HEK293T (cell line): ENCODE measurements at regions not wholly inside any gene's neighbourhood (a gene's known extent, or its start where the extent isn't known, plus 50 kb on each side); places are given as distances from the start of the nearest gene placed in this dataset.

Experiments
- CTCF ChIA-PET: fragments of 350-600 bp; formaldehyde crosslinking; extraction: SDS; loops from one replicate; lab custom pipeline; 2021; ENCODE audit warnings: antibody characterized with exemption, inconsistent platforms; lab: Yijun Ruan, JAX
- POLR2A ChIA-PET: fragments of 350-600 bp; formaldehyde crosslinking; extraction: SDS; loops from one replicate; lab custom pipeline; 2020; ENCODE audit warnings: antibody characterized with exemption, inconsistent platforms; lab: Yijun Ruan, JAX
- DNase-seq: peaks from one replicate; pipeline ENCODE4 v3.0.0; 2012; ENCODE audit warnings: mixed read lengths; ENCODE audit errors: extremely low spot score
- ARNT ChIP-seq: fragments of 450-650 bp; IDR thresholded peaks from 2 replicates; pipeline ENCODE4 v1.6.1; 2017; ENCODE audit warnings: mild to moderate bottlenecking
- BHLHE40 ChIP-seq: fragments of 450-650 bp; IDR thresholded peaks from 2 replicates; pipeline ENCODE4 v1.6.1; 2016; ENCODE audit warnings: mild to moderate bottlenecking, moderate library complexity, borderline replicate concordance
- CTBP1 ChIP-seq: fragments of 450-650 bp; IDR thresholded peaks from 2 replicates; pipeline ENCODE4 v1.6.1; 2016; ENCODE audit warnings: borderline replicate concordance
- ELF4 ChIP-seq: fragments of 450-650 bp; IDR thresholded peaks from 2 replicates; pipeline ENCODE4 v1.6.1; 2017; ENCODE audit warnings: antibody characterized with exemption
- FOXA1 ChIP-seq: fragments of 450-650 bp; IDR thresholded peaks from 2 replicates; pipeline ENCODE4 v1.6.1; 2016; ENCODE audit warnings: mild to moderate bottlenecking
- FOXK2 ChIP-seq: fragments of 450-650 bp; IDR thresholded peaks from 2 replicates; pipeline ENCODE4 v1.6.1; 2016; ENCODE audit warnings: mild to moderate bottlenecking
- FOXM1 ChIP-seq: fragments of 450-650 bp; IDR thresholded peaks from 2 replicates; pipeline ENCODE4 v1.6.1; 2017; ENCODE audit warnings: mild to moderate bottlenecking, borderline replicate concordance
- HDGF ChIP-seq: fragments of 450-650 bp; IDR thresholded peaks from 2 replicates; pipeline ENCODE4 v1.6.1; 2017; ENCODE audit warnings: antibody characterized with exemption, borderline replicate concordance
- L3MBTL2 ChIP-seq: fragments of 450-650 bp; conservative IDR thresholded peaks from 2 replicates; pipeline ENCODE4 v1.6.1; 2016; ENCODE audit warnings: mild to moderate bottlenecking
- LEF1 ChIP-seq: fragments of 450-650 bp; IDR thresholded peaks from 2 replicates; pipeline ENCODE4 v1.6.1; 2017; ENCODE audit warnings: mild to moderate bottlenecking, borderline replicate concordance
- NFRKB ChIP-seq: fragments of 450-650 bp; IDR thresholded peaks from 2 replicates; pipeline ENCODE4 v1.6.1; 2016; ENCODE audit warnings: mild to moderate bottlenecking, moderate library complexity
- PKNOX1 ChIP-seq: fragments of 450-650 bp; IDR thresholded peaks from 2 replicates; pipeline ENCODE4 v1.6.1; 2016
- SP1 ChIP-seq: fragments of 450-650 bp; IDR thresholded peaks from 2 replicates; pipeline ENCODE4 v1.6.1; 2017
- SUZ12 ChIP-seq: fragments of 450-650 bp; IDR thresholded peaks from 2 replicates; pipeline ENCODE4 v1.6.1; 2016; ENCODE audit warnings: mild to moderate bottlenecking
- TARDBP ChIP-seq: fragments of 450-650 bp; IDR thresholded peaks from 2 replicates; pipeline ENCODE4 v1.6.1; 2016
- ZNF384 ChIP-seq: fragments of 450-650 bp; IDR thresholded peaks from 2 replicates; pipeline ENCODE4 v1.6.1; 2016

- DNase-seq = no peak
- TF ChIP-seq CTBP1 (no peak), HDGF (no peak), NFRKB (no peak), FOXK2 (no peak), FOXM1 (no peak)
- ChIA-PET POLR2A (no interaction called here), CTCF (no interaction called here)
Observed at GRCh38 chr7:66528652-66529051, 100.0 kb upstream of the KCTD7 start.

DNA sequence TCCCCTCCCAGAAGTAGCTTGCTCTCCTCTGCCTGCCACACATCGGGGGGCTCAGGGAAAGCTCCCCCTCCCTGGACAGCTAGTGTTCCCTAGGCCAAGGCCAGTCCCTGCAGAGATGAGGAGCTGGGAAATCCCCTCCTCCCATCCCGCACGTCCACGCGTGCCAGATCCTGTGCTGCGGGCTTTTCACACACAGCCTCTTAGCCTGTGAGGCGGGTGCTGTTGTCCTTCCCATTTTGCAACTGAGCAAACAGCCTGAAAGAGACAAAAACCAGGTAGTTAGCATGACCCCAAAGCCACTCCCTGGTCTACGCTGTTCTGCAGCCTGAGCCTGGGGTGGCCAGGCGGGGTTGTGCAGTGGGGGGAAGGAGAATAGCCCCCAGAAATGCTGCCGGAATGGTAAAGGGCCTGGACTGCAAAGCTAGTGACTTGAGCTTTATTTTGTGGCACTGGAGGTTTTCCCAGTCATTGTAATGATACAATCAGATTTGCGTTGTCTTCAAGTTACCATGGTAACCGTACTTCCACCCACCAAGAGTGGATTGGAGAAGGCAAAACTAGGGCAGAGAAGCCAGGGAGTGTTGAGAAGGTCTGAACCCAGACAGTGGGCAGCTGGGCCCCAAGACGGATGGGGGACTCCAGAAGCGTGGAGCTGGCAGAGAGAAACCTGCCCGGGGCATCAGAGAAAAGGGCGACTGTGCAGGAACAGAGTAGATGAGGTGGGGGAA is 98.6 kb upstream of the KCTD7 start:
- TF ChIP-seq SP1 (no peak), L3MBTL2 (no peak), FOXM1 (no peak), BHLHE40 (no peak), SUZ12 (no peak), FOXA1 (no peak), CTBP1 (no peak), HDGF (no peak), PKNOX1 (no peak), ELF4 (no peak), ARNT (no peak), LEF1 (no peak), NFRKB (no peak), ZNF384 (no peak), FOXK2 (no peak), TARDBP (no peak)
- ChIA-PET POLR2A (no interaction called here), CTCF (interaction anchor here (1.4 kb wide), 1 partner anchor 29 kb away, joined by 3 read pairs; no protein-coding TSS in a partner anchor)
- no peak for DNase-seq

DNA sequence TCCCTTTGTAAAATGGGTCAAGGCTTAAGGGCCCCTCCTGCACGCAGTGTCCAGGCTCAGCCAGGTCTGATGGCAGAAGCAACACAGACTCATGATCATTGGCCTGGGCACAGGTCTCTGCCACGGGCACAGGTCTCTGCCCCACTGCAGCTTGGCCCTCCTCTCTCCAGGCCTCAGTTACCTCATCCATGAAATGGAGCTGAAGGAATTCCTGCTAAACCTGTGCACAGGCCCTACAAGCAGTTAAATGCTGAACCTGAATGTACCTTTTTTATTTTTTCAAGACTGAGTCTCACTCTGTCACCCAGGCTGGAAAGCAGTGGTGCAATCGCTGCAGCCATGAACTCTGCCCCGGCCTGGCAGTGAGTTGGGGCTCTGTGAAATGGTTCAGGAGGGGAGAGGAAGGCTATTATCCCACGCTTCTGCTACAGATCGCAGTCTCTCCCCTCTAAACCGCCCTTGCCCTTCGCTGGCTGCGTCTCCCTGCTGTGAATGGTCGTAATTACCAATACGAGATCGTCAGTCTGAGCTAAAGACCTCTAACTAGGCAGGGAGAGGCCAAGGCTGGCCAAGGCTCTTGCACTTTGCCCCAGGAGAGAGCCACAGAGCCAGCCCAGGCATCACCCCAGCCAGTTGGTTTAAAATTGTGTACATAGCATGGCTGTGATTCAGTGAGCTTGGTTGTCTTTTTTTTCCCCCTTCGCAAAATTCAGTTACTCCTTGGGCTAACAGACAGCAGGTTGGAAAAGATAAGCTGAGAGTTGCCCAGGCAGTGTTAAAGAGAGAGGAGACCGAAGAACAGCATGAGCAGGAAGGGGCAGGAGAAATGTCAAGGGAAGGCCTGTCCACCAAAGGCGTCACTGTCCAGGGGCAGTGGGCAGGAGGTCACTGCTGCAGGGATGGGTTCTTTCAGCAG is 93.0 kb upstream of the KCTD7 start:
- ChIA-PET POLR2A (no interaction called here), CTCF (no interaction called here)
- DNase-seq = no peak
- no peak for TF ChIP-seq NFRKB

- POLR2A ChIA-PET = no interaction called here
- TF ChIP-seq L3MBTL2 = no peak
- TF ChIP-seq HDGF = no peak
- TF ChIP-seq NFRKB = no peak
- no peak for TF ChIP-seq SP1
- TF ChIP-seq ELF4 = no peak
- no peak for TF ChIP-seq ZNF384
- TF ChIP-seq FOXM1 = no peak
- CTCF ChIA-PET = no interaction called here
- no peak for DNase-seq
Observed at GRCh38 chr7:66537380-66537779, 91.3 kb upstream of the KCTD7 start.

- ChIA-PET POLR2A (no interaction called here), CTCF (interaction anchor here (0.6 to 0.9 kb wide), 2 partner anchors 26 to 35 kb away, joined by 3 to 4 read pairs; no protein-coding TSS in a partner anchor)
- no peak for DNase-seq
- TF ChIP-seq ARNT = no peak
Observed at GRCh38 chr7:66537876-66538275, 90.8 kb upstream of the KCTD7 start.

DNA sequence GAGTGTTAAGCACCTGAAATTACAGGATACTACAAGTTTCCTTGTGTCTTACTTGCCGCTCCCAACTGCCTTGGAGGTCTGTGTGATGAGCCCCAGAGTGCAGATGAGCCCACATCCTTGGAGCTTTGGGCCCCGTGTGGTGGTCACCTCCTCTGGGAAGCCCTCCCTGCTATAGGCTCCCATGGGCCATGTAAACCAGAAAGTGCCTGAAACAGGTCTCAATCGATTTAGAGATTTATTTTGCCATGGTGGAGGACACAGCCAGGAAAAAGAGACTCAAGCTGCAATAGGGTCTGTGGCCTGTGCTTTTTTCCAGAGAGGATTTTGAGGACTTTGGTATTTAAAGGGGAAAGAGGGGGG is 89.4 kb upstream of the KCTD7 start:
- DNase-seq = no peak
- TF ChIP-seq CTBP1 (no peak), ZNF384 (no peak), FOXA1 (no peak), FOXM1 (no peak), L3MBTL2 (no peak), NFRKB (no peak), BHLHE40 (no peak), LEF1 (no peak), ARNT (no peak), HDGF (no peak), FOXK2 (no peak), SP1 (no peak), ELF4 (no peak), PKNOX1 (no peak), SUZ12 (no peak), TARDBP (no peak)
- POLR2A ChIA-PET = no interaction called here
- CTCF ChIA-PET = no interaction called here

DNA sequence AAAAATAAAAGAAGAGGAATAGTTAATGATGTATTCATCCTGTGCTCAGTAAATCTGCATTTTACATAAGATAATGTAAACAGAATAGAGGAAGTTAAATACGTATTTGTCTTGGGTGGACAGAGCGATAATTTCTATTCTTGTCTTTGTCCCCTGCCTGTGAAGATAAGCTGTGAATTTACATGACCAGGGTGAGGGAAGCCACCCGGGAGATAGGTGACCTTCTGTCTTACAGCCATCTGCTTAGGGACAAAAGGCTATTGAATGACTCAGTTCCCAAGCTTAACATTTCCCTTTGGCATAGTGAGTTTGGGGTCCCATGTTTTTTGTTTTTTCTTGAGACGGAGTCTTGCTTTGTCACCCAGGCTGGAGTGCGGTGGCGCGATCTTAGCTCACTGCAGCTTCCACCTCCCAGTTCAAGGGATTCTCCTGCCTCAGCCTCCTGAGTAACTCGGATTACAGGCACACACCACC is 88.7 kb upstream of the KCTD7 start:
- no peak for TF ChIP-seq ARNT
- no peak for TF ChIP-seq CTBP1
- no peak for TF ChIP-seq TARDBP
- TF ChIP-seq BHLHE40 = no peak
- no peak for TF ChIP-seq L3MBTL2
- TF ChIP-seq ELF4 = no peak
- TF ChIP-seq LEF1 = no peak
- TF ChIP-seq HDGF = no peak
- no peak for TF ChIP-seq FOXM1
- TF ChIP-seq SUZ12 = no peak
- no peak for TF ChIP-seq FOXK2
- no peak for TF ChIP-seq ZNF384
- no peak for TF ChIP-seq PKNOX1
- no peak for TF ChIP-seq SP1
- TF ChIP-seq NFRKB = no peak
- TF ChIP-seq FOXA1 = no peak
- CTCF ChIA-PET = no interaction called here
- no peak for DNase-seq
- POLR2A ChIA-PET = no interaction called here
